GM12878 (cell line): ENCODE measurements at regions not wholly inside any gene's neighbourhood (a gene's known extent, or its start where the extent isn't known, plus 50 kb on each side); places are given as distances from the start of the nearest gene placed in this dataset.
"Not testable (repeated sequence)": the region's sequence is repeated elsewhere in the genome, so short reads cannot be mapped to it uniquely, and the experiment has no call there.

Experiments
- ATAC-seq: fragments of 200-7000 bp; cut with Tn5 transposase; 3 replicates; pipeline ENCODE4 v1.9.1; 2020; ENCODE audit warnings: mild to moderate bottlenecking, moderate library complexity
- BruUV-seq: library from RNA; stranded (reverse); fragments of 400-500 nt; replicated peaks from 2 replicates; lab custom pipeline; 2021; lab: Mats Ljungman, UMichigan
- CTCF ChIA-PET: fragments of 300-600 bp; sonication (Branson Sonifier 250); formaldehyde crosslinking; extraction: SDS; loops from one replicate; lab custom pipeline; 2021; ENCODE audit warnings: inconsistent platforms; lab: Yijun Ruan, JAX
- POLR2A ChIA-PET: fragments of 350-600 bp; formaldehyde crosslinking; extraction: SDS; loops from one replicate; lab custom pipeline; 2021; ENCODE audit warnings: inconsistent platforms; lab: Charles Lee
- RAD21 ChIA-PET: fragments of 300-600 bp; sonication (Branson Sonifier 250); formaldehyde crosslinking; loops from one replicate; lab custom pipeline; 2023; ENCODE audit warnings: antibody characterized with exemption; ENCODE audit not compliant: unreplicated experiment; lab: Charles Lee
- SMC1A ChIA-PET: fragments of 300-600 bp; sonication (Branson Sonifier 250); formaldehyde crosslinking; loops from one replicate; lab custom pipeline; 2023; ENCODE audit not compliant: unreplicated experiment, uncharacterized antibody; lab: Charles Lee
- DNase-seq: peaks from one replicate; pipeline ENCODE4 v3.0.0-alpha.2; 2011; ENCODE audit warnings: low read depth, low spot score
- FAIRE-seq: peaks from 3 replicates; lab custom pipeline; 2011; peaks lifted over from hg19 to GRCh38; lab: Jason Lieb, UNC
- H2AFZ ChIP-seq: 2 replicates; pipeline ENCODE4 v1.6.0; 2011; ENCODE audit warnings: low read depth, low read length, control low read depth; ENCODE audit not compliant: control insufficient read depth
- H3K27ac ChIP-seq: 2 replicates; pipeline ENCODE4 v1.5.1; 2011; ENCODE audit warnings: control low read depth; ENCODE audit not compliant: control insufficient read depth, insufficient read depth
- H3K27me3 ChIP-seq, 2 experiments: replicated peaks in 1 of 2; 2 replicates each; pipeline versions ENCODE4 v1.6.0 to v1.6.1; 2011; ENCODE audit warnings: low read length in 1 of 2; ENCODE audit not compliant: control insufficient read depth in 2 of 2, insufficient read depth in 2 of 2
- H3K36me3 ChIP-seq, 2 experiments: 2 replicates each; pipeline ENCODE4 v1.5.1; 2011; ENCODE audit warnings: low read length in 1 of 2; ENCODE audit not compliant: control insufficient read depth in 2 of 2, insufficient read depth in 2 of 2
- H3K4me1 ChIP-seq: 2 replicates; pipeline ENCODE4 v1.6.1; 2011; ENCODE audit warnings: mild to moderate bottlenecking, low read length, moderate library complexity, mixed read lengths; ENCODE audit not compliant: control insufficient read depth, insufficient read depth
- H3K4me2 ChIP-seq: 2 replicates; pipeline ENCODE4 v1.6.0; 2011; ENCODE audit warnings: control low read depth; ENCODE audit not compliant: control insufficient read depth, insufficient read depth
- H3K4me3 ChIP-seq: fragments of 200-600 bp; sonication (generic); 2 replicates; pipeline ENCODE4 v1.5.1; 2016
- H3K79me2 ChIP-seq: 2 replicates; pipeline ENCODE4 v1.6.0; 2011; ENCODE audit warnings: low read length; ENCODE audit not compliant: control insufficient read depth, insufficient read depth
- H3K9ac ChIP-seq: 2 replicates; pipeline ENCODE4 v1.8.0; 2011; ENCODE audit warnings: low read length, control low read depth, mixed read lengths; ENCODE audit not compliant: control insufficient read depth, insufficient read depth
- H3K9me3 ChIP-seq: replicated peaks from 3 replicates; pipeline ENCODE4 v1.5.1; 2011; ENCODE audit warnings: mild to moderate bottlenecking, low read length; ENCODE audit not compliant: control insufficient read depth, insufficient read depth
- H4K20me1 ChIP-seq: 2 replicates; pipeline ENCODE4 v1.6.0; 2011; ENCODE audit not compliant: control insufficient read depth, insufficient read depth
- BACH1 ChIP-seq: fragments of 450-650 bp; IDR thresholded peaks from 2 replicates; pipeline ENCODE4 v1.6.1; 2017; ENCODE audit warnings: mild to moderate bottlenecking, borderline replicate concordance
- NR2C1 ChIP-seq: fragments of 450-650 bp; IDR thresholded peaks from 2 replicates; pipeline ENCODE4 v1.6.1; 2017; ENCODE audit warnings: antibody characterized with exemption, mild to moderate bottlenecking, moderate library complexity
- SMAD1 ChIP-seq: fragments of 450-650 bp; IDR thresholded peaks from 2 replicates; pipeline ENCODE4 v1.6.1; 2018; ENCODE audit warnings: mild to moderate bottlenecking, low read depth; ENCODE audit not compliant: partially characterized antibody
- ZZZ3 ChIP-seq: IDR thresholded peaks from 2 replicates; pipeline ENCODE4 v1.6.1; 2011; ENCODE audit warnings: low read depth; ENCODE audit not compliant: control insufficient read depth, insufficient read length
- WGBS: methylation state at CpG from one replicate; pipeline ENCODE4 v1.1.6; 2016; ENCODE audit warnings: low lambda C conversion rate; ENCODE audit not compliant: insufficient replicate concordance, insufficient coverage; ENCODE audit errors: missing lambda C conversion rate; 5-methylcytosine and 5-hydroxymethylcytosine counted together
- in situ Hi-C: fragments of 300-500 bp; cut with MboI; formaldehyde crosslinking; loops from 9 replicates; pipeline ENCODE4 v1.14.3; 2018; ENCODE audit warnings: mixed read lengths
- intact Hi-C: fragments of 100-400 bp; cut with micrococcal nuclease; formaldehyde crosslinking; loops from one replicate; pipeline ENCODE4 v1.14.2; 2022; ENCODE audit not compliant: unreplicated experiment
- TF ChIP-seq, protein P1 (sequence below): IDR thresholded peaks from 2 replicates; pipeline ENCODE4 v1.6.1; 2011; ENCODE audit warnings: low read depth, low read length, improper control_type of control experiment, borderline replicate concordance
- TF ChIP-seq, protein P2 (sequence below): IDR thresholded peaks from 2 replicates; pipeline ENCODE4 v1.6.1; 2012; ENCODE audit warnings: improper control_type of control experiment, low read depth, low read length; ENCODE audit not compliant: insufficient replicate concordance

DNA sequence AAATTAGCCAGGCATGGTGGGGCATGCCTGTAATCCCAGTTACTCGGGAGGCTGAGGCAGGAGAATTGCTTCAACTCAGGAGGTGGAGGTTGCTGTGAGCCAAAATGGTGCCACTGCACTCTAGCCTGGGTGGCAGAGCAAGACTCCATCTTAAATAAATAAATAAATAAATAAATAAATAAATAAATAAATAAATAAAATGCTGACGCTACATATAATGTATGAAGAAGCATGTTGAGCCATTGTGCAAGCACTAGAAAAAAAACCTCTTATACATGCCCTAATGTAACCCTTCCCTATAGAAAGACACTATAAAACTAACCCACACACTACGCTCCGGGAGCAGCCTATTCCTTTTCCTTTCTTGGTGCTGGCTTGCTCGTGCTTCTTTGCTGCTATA lies 262.3 kb upstream of the POU1F1 start:
- H3K9me3 ChIP-seq, H3K27me3 ChIP-seq, FAIRE-seq, H3K4me1 ChIP-seq, H4K20me1 ChIP-seq, ATAC-seq, CTCF ChIA-PET, H3K4me3 ChIP-seq, POLR2A ChIA-PET, H3K27ac ChIP-seq, DNase-seq, H3K79me2 ChIP-seq, H3K36me3 ChIP-seq, H2AFZ ChIP-seq, intact Hi-C loops, H3K4me2 ChIP-seq, H3K9ac ChIP-seq, SMC1A ChIA-PET, BruUV-seq, RAD21 ChIA-PET, in situ Hi-C loops: not testable (repeated sequence)
- 32% methylated on average over 5 of the region's 5 CpGs for WGBS

DNA sequence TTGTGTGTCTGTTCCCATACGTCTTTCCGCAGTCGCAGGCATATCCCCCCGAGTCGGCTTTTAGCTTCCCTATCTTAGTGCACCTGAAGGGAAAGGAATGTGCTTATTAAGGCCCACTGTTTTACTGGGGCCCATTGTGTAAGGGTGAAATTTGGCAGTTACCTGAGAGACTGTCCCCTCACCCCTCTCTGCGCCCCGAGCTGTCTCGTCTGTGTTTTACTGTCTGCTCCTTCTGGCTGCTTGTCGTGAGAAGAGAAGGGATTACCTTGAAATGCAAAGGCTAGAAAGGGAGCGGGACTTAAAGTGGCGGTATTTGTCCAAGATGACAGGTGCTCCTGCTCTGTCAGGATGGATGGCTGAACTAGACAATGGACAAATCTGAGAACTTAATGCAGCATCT lies 233.0 kb upstream of the POU1F1 start:
- BruUV-seq: no TSS peak
- H3K4me2 ChIP-seq: no peak overlapping the region
- FAIRE-seq (no peak), ATAC-seq (no peak), DNase-seq (no peak)
- in situ Hi-C loops (no loop called here), intact Hi-C loops (loop anchor here (10.0 kb wide), 1 partner anchor 495 kb away; no protein-coding TSS in a partner anchor)
- ChIA-PET CTCF (no interaction called here), SMC1A (no interaction called here), POLR2A (no interaction called here), RAD21 (no interaction called here)
- 51% methylated on average over 11 of the region's 11 CpGs for WGBS
- H3K9me3 ChIP-seq: no peaks in the 10 kb centered on the region
- TF ChIP-seq NR2C1 (no peak), BACH1 (no peak), SMAD1 (no peak), ZZZ3 (no peak)
- TF ChIP-seq, protein P1, sequence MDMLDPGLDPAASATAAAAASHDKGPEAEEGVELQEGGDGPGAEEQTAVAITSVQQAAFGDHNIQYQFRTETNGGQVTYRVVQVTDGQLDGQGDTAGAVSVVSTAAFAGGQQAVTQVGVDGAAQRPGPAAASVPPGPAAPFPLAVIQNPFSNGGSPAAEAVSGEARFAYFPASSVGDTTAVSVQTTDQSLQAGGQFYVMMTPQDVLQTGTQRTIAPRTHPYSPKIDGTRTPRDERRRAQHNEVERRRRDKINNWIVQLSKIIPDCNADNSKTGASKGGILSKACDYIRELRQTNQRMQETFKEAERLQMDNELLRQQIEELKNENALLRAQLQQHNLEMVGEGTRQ: no peak
- TF ChIP-seq, protein P2, sequence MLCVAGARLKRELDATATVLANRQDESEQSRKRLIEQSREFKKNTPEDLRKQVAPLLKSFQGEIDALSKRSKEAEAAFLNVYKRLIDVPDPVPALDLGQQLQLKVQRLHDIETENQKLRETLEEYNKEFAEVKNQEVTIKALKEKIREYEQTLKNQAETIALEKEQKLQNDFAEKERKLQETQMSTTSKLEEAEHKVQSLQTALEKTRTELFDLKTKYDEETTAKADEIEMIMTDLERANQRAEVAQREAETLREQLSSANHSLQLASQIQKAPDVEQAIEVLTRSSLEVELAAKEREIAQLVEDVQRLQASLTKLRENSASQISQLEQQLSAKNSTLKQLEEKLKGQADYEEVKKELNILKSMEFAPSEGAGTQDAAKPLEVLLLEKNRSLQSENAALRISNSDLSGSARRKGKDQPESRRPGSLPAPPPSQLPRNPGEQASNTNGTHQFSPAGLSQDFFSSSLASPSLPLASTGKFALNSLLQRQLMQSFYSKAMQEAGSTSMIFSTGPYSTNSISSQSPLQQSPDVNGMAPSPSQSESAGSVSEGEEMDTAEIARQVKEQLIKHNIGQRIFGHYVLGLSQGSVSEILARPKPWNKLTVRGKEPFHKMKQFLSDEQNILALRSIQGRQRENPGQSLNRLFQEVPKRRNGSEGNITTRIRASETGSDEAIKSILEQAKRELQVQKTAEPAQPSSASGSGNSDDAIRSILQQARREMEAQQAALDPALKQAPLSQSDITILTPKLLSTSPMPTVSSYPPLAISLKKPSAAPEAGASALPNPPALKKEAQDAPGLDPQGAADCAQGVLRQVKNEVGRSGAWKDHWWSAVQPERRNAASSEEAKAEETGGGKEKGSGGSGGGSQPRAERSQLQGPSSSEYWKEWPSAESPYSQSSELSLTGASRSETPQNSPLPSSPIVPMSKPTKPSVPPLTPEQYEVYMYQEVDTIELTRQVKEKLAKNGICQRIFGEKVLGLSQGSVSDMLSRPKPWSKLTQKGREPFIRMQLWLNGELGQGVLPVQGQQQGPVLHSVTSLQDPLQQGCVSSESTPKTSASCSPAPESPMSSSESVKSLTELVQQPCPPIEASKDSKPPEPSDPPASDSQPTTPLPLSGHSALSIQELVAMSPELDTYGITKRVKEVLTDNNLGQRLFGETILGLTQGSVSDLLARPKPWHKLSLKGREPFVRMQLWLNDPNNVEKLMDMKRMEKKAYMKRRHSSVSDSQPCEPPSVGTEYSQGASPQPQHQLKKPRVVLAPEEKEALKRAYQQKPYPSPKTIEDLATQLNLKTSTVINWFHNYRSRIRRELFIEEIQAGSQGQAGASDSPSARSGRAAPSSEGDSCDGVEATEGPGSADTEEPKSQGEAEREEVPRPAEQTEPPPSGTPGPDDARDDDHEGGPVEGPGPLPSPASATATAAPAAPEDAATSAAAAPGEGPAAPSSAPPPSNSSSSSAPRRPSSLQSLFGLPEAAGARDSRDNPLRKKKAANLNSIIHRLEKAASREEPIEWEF: no peak
- no peak overlapping the region for H3K4me3 ChIP-seq
- no peaks in the 10 kb centered on the region for H3K36me3 ChIP-seq
- no peak overlapping the region for H3K9ac ChIP-seq
- no peaks in the 10 kb centered on the region for H3K79me2 ChIP-seq
- H2AFZ ChIP-seq: no peak overlapping the region
- no peaks in the 10 kb centered on the region for H3K27me3 ChIP-seq
- H3K4me1 ChIP-seq: no peaks in the 10 kb centered on the region
- H3K27ac ChIP-seq: no peak overlapping the region
- no peaks in the 10 kb centered on the region for H4K20me1 ChIP-seq
